NCI-H460 (cell line): ENCODE measurements at regions not wholly inside any gene's neighbourhood (a gene's known extent, or its start where the extent isn't known, plus 50 kb on each side); places are given as distances from the start of the nearest gene placed in this dataset.
"Not testable (repeated sequence)": the region's sequence is repeated elsewhere in the genome, so short reads cannot be mapped to it uniquely, and the experiment has no call there.

Experiments
- DNase-seq: peaks from one replicate; pipeline ENCODE4 v3.0.0-alpha.2; 2016; ENCODE audit warnings: low read depth; ENCODE audit errors: extremely low read depth

DNA sequence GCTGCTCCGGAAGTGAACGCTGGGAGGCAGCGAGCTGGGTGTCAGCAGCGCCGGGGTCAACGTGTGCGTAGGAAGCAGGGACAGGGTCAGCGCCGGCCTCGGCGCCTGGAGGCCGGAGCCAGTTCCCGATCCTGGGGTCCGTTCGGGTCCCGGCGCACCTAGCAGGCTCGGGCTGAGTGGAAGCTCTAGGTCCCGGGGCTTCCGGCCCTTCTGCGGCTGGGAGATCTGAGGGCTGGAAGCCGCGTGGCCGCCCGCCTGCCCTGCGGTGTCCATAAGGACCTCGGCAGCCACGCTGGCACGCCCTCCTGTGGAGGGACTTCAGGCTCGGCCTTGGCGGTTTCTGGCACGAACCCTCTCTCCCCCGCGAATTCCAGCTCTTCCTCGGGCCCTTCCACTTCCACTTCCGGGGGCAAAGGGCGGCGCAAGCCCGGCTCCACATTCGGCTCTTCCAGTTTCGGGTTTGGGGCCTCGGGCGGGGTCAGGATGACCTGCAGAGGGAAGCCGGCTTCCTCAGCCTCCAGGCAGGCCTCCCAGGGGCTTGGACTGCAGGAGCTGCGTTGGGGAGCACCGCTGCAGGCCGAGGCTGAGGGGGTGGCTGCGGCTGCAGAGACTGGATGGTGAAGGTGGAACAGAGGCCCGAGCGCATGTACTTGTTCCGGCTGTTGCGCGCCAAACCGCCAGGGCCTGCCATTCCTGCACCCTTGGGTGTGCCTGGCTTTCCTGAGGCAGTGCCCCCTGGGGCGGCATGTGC, 146.2 kb downstream of the TMEM121 start:
- not testable (repeated sequence) for DNase-seq

DNA sequence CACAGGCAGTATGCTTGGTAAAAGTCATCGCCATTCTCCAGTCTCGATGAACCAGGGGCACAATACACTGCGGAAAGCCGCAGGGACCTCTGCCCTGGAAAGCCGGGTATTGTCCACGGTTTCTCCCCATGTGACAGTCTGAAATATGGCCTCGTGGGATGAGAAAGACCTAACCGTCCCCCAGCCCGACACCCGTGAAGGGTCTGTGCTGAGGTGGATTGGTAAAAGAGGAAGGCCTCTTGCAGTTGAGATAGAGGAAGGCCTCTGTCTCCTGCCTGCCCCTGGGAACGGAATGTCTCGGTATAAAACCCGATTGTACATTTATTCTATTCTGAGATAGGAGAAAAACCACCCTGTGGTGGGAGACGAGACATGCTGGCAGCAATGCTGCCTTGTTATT, 149.1 kb downstream of the TMEM121 start:
- not testable (repeated sequence) for DNase-seq

DNA sequence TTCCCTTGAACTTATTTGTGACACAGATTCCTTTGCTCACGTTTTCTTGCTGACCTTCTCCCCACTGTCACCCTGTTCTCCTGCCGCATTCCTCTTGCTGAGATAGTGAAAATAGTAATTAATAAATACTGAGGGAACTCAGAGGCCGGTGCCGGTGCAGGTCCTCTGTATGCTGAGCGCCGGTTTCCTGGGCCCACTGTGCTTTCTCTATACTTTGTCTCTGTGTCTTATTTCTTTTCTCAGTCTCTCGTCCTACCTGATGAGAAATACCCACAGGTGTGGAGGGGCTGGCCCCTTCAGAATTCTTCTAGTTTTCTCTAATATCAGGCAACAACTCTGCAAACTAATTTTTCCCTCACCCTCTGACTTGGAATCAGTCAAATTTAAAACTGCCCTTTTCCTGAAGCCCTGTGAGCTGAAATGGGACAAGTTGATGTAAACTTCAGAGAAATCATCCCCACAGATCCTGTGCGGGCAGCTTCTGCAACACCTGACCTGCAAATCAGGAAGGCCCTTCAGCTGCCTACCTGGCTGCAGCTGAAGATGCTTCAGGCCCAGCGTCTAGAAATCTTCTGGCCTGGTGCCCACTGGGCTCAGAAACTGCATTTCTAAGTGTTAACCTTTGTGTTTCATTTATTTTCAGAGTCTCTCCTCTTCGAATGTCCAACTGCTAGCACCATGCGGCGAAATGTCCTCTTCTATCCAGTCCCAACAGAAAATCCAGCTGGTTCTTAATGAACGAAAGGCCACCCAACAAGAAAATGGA, 149.7 kb downstream of the TMEM121 start:
- not testable (repeated sequence) for DNase-seq

DNA sequence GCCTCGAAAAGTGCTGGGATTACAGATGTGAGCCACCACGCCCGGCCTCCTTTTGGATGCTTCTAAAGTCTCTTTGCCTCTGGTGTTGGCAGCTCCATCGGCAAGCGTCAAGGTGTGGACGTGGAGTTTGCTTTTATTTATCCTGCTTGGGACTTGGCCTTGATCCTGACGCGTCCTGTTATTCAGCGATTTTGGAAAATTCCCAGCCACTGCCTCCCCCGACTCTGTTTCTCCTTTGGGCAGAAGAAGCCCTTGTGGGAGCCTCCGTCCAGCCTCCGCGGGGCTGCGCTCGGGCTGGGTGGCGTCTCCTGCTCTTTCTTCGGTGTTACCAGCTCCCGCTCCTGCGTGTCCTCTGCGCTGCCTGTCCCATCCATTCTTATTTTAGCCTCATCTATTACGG, 151.7 kb downstream of the TMEM121 start:
- not testable (repeated sequence) for DNase-seq

DNA sequence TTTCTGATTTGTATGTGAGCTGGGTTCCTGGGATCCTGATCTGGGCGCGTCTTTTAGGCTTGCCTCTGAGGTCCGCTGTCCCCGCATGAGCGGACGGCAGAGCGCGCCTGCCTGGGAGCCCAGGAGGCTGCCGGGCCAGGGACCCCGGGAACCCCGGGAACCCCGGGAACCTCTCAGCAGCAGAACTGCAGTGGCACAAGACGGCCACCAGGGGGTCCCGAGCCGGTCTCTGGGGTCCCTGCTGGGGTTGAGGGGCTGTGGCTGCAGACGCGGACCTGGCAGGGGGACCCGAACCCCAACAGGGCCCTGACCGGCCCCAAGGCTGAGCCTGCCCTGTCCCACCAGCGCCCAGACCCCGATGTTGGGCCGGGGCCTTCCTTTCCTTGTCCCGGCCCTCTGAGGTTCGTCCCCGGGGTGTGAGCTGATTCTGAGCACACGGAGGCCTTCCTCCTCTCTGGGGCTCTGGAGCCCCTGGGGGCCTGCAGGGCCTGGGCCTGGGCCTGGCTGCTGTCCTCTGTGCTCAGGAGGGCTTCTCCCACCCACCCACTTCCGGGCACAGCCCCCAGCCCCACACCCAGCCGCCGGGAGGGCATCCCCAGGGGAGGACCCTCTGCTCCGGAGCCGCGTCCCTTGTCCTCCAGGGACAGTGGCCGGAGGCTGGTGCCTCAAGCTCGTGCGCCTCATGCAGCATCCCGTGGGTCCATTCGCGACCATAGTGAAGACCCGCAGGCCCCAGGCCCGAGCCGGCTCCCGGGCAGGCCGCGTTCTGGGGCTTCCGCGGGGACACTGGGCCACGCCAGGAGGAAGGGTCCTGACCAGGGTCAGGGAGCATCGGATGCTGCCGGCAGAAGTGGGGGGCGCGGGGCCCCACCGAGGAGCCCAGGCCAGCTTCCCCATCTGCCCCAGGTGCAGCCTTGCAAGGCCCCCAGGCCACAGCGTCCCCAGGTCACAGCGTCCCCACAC, 152.9 kb downstream of the TMEM121 start:
- not testable (repeated sequence) for DNase-seq

DNA sequence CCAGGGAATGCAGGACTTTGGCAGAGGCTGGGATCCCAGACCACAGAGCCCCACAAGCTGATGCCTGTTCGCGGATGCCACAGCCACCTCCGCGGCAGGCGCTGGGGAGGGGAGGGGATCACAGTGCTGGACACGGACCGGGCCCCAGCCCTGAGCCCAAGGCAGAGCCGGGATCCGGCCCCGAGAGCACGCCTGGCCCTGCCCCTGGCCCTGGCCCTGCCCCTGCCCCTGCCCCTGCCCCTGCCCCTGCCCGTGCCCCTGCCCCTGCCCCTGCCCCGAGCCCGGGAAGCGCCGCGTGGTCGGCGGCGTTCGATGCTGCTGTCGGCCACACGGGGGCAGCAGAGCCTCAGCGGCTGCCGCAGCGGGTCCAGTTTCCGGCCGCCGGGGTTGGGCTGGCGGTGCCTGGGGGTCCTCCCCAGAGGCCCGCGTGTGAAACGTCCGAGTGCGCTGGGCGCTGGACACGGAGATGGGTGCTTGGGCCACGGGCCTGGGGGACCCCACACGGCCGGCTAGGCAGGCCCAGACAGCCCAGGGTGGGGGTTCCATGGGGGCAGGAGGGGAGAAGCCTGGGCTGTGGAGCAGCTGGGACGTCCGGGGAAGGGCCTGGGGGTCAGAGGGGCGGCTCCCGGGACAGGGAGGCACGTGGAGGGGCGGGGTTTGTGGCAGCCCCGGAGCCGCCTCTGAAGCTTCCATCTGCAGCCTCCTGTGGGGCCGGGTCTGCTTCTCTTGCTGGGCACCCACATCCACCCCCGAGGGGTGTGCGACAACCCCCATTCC, 153.8 kb downstream of the TMEM121 start:
- DNase-seq, result not testable (repeated sequence)

DNA sequence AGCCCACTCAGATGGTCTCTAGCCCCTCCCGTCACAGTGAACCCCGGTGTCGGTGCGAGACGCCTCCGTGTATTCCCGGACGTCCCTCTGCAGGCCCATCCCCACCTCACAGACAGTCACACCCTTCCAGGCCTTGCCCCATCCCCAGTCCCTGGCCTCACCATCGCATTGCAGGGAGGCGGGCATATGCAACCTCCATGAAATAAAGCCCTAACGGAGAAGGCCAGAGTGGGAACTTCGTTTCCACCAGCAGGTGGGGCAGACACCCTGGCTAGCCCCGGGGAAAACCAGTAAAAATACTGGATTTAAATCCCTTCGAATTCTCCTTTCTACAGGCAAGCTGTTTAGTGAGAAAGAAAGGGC, 154.3 kb downstream of the TMEM121 start:
- DNase-seq, result not testable (repeated sequence)

DNA sequence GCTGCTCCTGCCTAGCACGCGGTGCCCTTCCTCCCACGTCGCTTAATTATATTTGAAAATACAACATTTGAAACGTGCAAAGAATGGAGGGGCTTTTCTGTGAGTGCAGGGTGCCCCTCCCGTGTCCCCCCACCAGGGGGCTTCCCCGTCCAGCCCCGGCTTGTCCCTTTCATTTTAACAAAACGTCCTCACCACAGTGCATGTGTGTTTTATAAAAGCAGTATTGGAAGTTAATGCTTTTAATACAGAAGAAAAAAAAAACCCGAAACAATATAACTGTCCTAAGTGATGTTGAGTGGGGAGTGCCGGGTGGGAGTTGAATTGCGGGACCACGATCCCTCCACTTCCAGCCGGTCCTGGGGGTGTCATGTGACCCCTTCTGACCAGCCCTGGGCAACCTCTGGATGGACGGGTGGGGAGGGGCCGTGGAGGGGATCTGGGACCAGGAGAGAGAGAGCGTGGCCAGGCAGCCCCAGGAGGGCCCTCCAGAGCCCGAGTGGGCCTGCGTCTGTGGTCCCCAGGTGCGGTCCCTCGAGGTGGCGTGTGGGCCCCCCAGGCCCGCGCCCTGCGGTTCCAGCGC, 155.3 kb downstream of the TMEM121 start:
- DNase-seq, result not testable (repeated sequence)

DNA sequence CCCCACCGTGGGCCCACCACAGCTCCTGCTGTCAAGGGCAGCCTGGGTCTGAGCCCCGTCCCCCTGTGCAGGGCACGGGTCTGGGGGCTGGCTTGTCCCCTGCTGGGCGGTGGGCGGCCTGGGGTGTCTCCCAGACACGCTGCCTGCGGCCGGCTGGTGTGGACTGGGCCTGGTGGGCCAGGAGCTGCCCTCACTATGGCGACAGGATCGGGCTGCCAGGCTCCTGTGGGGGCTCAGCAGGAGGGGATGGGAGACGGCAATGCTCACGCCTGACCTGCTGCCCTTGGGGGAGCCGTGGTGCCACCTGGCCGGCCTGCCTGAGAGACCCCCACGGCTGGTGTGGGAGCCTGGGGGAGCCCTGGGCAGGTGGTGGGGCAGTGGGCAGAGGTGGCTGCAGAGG, 156.1 kb downstream of the TMEM121 start:
- not testable (repeated sequence) for DNase-seq

DNA sequence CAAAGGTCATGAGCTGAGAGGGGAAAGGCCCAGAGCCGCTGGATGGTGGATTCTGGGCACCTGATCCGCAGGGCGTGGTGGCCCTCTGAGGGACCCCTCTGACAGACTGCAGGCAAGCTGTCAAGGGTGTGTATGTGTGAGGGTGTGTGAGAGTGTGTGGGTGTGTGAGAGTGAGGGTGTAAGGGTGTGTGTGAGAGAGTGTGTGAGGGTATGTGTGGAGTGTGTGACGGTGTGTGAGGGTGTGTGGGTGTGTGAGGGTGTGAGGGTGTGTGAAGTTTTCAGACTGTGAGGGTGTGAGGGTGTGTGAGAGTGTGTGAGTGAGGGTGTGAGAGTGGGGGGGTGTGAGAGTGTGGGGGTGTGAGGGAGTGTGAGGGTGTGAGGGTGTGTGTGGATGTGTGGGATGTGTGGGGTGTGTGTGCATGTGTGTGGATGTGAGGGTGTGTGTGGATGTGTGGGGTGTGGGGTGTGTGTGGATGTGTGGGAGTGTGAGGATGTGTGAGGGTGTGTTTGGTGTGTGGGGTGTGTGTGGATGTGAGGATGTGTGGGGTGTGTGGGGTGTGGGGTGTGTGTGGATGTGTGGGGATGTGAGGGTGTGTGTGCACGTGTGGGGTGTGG, 156.7 kb downstream of the TMEM121 start:
- DNase-seq, result no peak

DNA sequence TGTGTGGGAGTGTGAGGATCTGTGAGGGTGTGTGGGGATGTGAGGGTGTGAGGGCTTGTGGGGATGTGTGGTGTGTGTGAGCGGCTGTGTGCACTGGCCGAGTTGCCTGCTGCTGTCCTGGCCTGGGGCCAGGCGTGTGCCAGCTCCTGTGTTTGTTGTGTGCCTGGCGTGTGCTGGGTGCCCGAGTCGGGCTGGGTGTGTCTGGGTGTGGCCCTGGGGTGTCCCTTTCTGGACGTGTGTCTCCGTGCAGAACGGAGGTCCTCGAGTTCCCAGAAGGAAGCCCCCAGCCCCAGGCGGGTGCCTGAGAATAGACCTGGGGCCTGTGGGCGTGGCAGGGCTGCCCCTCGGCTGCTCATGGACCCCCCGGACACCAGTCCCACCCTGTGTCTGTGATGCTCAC, 157.7 kb downstream of the TMEM121 start:
- not testable (repeated sequence) for DNase-seq

DNA sequence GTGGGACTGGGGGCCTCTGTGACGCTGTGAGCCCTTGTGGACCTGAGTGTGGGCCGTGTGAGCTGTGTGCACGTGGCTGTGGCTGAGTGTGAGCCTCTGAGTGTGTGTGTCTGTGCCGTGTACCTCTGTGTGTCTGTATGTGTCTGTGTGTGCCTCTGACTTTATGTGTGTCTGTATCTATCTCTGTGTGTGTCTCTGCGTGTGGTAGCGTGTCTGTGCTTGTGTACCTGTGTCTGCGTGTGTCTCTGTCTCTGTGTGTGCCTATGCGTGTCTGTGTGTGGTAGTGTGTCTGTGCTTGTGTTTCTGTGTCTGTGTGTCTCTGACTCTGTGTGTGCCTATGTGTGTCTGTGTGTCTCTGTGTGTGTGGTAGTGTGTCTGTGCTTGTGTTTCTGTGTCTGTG, 158.2 kb downstream of the TMEM121 start:
- DNase-seq, result not testable (repeated sequence)

DNA sequence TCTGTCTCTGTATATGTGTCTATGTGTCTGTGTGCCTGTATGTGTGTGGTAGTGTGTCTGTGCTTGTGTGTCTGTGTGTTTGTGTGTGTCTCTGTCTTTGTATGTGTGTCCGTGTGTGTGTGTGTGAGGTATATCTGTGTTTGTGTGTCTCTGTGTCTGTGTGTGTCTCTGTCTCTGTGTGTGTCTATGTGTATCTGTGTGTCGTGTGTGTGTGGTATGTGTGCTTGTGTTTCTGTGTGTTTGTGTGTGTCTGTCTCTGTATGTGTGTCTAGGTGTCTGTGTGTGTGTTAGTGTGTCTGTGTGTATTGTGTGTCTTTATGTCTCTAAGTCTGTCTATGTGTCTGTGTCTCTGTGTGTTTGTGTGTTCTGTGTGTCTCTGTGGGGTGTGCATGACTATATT, 158.6 kb downstream of the TMEM121 start:
- DNase-seq, result no peak

DNA sequence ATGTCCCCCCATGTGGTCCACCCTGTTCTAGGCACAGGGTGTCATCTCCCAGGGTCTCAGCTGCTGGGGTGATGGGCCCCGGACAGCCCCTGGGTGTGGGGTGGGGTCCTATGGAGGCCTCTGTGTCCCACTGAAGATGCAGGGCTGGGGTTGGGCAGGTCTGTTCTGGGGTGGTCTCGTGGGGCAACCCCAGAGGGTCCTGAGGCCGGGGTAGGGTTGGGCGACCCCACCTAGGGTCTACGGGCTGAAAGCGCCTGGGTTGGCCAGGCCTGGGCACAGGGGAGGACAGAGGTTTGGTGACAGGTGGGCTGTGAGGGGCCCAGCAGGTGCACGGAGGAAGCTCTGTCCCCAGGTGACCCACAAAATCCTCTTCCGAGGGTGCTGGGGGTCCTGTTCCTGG, 159.2 kb downstream of the TMEM121 start:
- DNase-seq, result not testable (repeated sequence)

DNA sequence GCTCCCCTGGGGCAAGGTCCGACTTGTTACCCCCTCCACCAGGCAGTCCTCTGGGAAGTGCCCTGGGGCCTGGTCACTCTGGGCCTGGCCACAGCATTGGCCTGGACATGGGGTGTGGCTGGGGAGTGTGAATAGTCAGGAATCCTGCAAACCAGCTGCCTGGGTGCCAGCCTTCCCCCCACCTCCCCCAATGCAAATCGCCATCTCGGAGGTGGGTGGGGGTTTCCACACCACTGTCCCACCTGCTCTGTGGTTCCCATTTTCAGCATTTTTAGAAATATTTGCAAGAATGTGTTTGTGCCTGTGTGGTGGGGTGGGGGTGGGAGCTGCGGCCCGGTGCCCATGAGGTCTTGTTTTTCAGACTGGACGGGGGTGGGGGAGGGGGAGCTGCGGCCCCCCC, 159.7 kb downstream of the TMEM121 start:
- not testable (repeated sequence) for DNase-seq

DNA sequence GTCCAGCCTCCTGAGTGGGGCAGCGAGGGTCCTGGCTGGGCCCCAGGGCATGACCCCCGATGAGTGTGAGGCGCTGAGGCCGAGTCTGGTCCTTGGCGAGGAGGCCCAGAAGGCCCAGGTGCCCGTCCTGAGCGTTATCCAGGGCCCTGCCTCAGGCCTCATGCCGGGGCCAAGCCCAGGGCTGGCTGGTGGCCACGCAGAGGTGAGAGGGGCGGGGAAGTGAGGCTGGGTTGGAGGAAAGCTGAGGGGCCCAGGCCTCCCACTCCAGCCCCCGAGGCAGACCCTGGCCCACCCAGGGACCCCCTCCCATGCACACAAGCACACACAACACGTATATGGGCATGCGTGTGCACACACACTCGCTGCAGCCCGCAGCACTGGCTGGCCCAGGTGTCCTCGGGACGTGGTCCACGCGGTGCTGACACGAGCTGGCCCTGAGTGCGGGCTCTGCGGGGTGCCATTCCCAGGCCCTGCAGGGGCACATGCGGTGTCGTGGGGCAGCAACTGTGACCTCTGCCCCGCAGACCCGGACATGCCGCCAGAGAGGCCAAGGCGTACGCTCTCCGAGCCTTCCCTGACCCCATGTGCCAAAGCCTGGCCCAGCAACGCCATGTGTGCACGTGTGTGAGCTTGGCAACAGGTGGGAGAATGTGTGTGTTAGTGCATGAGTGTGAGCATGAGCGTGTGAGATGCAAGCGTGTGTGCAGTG, 160.2 kb downstream of the TMEM121 start:
- not testable (repeated sequence) for DNase-seq

DNA sequence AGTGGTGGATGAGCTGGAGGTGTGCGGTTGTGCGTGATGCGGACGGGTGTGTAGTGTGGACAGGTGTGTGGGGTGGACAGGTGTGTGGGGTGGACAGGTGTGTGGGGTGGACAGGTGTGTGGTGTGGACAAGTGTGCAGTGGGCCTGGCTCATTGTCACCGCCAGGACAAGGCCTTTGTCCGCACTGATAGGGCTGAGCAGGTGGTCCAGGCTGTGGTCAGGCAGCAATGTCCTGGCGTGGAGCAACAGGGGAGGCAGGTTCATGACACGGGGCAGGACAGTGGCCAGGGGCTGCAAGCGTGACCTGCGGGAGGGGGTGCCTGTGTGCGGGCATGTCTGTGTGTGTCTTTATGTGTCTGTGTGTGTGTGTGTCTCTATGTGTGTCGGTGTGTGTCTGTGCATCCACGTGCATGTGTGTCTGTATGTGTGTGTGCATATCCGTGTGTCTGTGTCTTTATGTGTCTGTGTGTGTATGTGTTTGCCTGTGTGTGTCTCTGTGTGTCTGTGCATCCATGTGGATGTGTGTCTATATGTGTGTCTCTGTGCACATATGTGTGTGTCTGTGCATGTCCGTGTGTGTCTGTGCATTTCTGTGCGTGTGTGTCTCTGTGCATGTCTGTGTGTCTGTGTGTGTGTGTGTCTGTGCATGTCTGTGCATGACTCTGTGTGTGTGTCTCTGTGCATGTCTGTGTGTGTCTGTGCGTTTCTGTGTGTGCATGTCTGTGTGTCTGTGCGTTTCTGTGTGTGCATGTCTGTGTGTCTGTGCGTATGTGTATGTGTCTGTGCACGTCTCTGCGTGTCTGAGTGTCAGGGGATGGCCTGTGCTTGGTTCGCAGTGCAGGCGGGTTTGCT, 161.0 kb downstream of the TMEM121 start:
- not testable (repeated sequence) for DNase-seq

DNA sequence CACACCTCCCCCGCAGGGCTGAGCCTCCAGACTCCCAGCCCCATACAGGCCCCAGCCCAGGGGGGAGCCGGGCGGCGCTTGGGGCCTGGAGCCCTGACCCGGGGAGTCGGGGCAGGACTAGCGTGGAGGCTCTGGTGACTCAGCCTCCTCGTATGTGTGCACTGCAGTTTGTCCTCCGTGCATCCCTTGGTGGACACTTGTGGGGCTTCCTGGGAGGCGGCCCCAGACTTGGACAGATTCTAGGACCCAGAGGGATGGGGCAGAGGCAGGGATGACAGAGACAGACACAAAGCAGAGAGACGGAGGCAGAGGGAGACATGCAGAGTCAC, 161.6 kb downstream of the TMEM121 start:
- peak; percentile 16 for DNase-seq
